ENCODE measurements at regions not wholly inside any gene's neighbourhood (a gene's known extent, or its start where the extent isn't known, plus 50 kb on each side); places are given as distances from the start of the nearest gene placed in this dataset.

GRCh38 chr11:33412241-33412640, 155.1 kb downstream of the HIPK3 start:
- no peak for DNase-seq (ENCODE audit: low read depth in 3 of 3)

GRCh38 chr11:33411751-33412150, 154.6 kb downstream of the HIPK3 start:
- DNase-seq (ENCODE audit: low read depth in 3 of 3) = no peak

- no peak for DNase-seq (ENCODE audit: low read depth in 3 of 3)
Measured at GRCh38 chr11:33410086-33410765, 153.0 kb downstream of the HIPK3 start.

Measured in stimulated activated CD4-positive, alpha-beta T cell treated with anti-CD3 and anti-CD28 coated beads, TNF-alpha, amount 100 ng/mL, for 24 hours (primary cell).